BLaER1 treated with 17β-estradiol and CSF1 and Interleukin-3, amounts not matched to agents 10 nM and 100 nM (cell line): ENCODE measurements at regions not wholly inside any gene's neighbourhood (a gene's known extent, or its start where the extent isn't known, plus 50 kb on each side); places are given as distances from the start of the nearest gene placed in this dataset.

Source experiments
- H3K27ac ChIP-seq, 11 experiments: shearing (Covaris generic); formaldehyde crosslinking; 2 replicates each; pipeline ENCODE4 v1.8.1; 2022
- H3K27me3 ChIP-seq, 11 experiments: shearing (Covaris generic); formaldehyde crosslinking; 2 replicates each; pipeline ENCODE4 v1.8.1; 2022
- H3K36me3 ChIP-seq, 11 experiments: shearing (Covaris generic); formaldehyde crosslinking; 2 replicates each; pipeline ENCODE4 v1.8.1; 2022
- H3K4me1 ChIP-seq, 10 experiments: shearing (Covaris generic); formaldehyde crosslinking; 2 replicates each; pipeline ENCODE4 v1.8.1; 2022
- H3K4me2 ChIP-seq, 11 experiments: shearing (Covaris generic); formaldehyde crosslinking; 2 replicates each; pipeline ENCODE4 v1.8.1; 2022
- H3K4me3 ChIP-seq, 10 experiments: shearing (Covaris generic); formaldehyde crosslinking; 2 replicates each; pipeline ENCODE4 v1.8.1; 2022
- H3K9ac ChIP-seq, 11 experiments: shearing (Covaris generic); formaldehyde crosslinking; 2 replicates each; pipeline ENCODE4 v1.8.1; 2022
- H3K9me3 ChIP-seq, 11 experiments: shearing (Covaris generic); formaldehyde crosslinking; replicated peaks in 1 of 11; 2 replicates each; pipeline ENCODE4 v1.8.1; 2022
- H4K20me1 ChIP-seq, 11 experiments: shearing (Covaris generic); formaldehyde crosslinking; 2 replicates each; pipeline ENCODE4 v1.8.1; 2022
- Cebpa-rat ChIP-seq, 11 experiments: shearing (Covaris generic); IDR thresholded peaks; 2 replicates each; pipeline ENCODE4 v1.8.1; 2022

- H3K4me3 ChIP-seq: no peak overlapping the region
- H3K4me1 ChIP-seq: no peaks in the 10 kb centered on the region
- H3K27me3 ChIP-seq: no peaks in the 10 kb centered on the region
- no peaks in the 10 kb centered on the region for H3K36me3 ChIP-seq
- H3K9me3 ChIP-seq: peaks cover 0 to 17% (median 7%) of the 10 kb centered on the region in 11 experiments; a peak in 16 of 22 replicates
- H4K20me1 ChIP-seq: no peaks in the 10 kb centered on the region
- TF ChIP-seq Cebpa-rat (IDR thresholded peaks at IDR 0.05): no peak
- no peak overlapping the region for H3K9ac ChIP-seq
- no peak overlapping the region for H3K4me2 ChIP-seq
- H3K27ac ChIP-seq: no peak overlapping the region
Measured at GRCh38 chr5:2997179-2997578, 245.7 kb upstream of the IRX2 start.

DNA sequence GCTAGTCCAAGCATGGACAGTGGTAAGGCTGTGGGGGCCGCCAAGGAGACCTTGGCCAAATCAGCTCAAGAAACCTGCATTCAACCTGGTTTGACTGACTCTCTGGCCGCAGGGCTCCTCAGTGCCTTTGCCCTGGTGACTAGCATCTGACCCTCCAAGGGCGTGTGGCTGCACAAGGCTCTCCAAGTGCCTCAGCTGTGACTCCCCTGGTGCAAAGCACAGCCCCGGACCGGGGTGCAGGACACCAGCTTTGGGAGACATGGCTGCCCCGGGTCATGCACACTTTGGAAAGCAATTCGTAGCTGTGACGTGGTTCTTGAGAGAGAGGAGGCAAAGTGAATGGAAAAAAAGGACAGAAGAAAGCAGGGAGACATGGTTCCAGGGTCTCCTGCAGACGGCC lies 245.2 kb upstream of the IRX2 start:
- TF ChIP-seq Cebpa-rat (IDR thresholded peaks at IDR 0.05): no peak
- Histone ChIP-seq H3K36me3 (no peaks in the 10 kb centered on the region), H3K9me3 (peaks cover 0 to 12% (median 2%) of the 10 kb centered on the region in 11 experiments; a peak in 12 of 22 replicates), H3K27me3 (no peaks in the 10 kb centered on the region), H4K20me1 (no peaks in the 10 kb centered on the region), H3K27ac (no peak overlapping the region), H3K4me3 (no peak overlapping the region), H3K4me2 (no peak overlapping the region), H3K9ac (no peak overlapping the region), H3K4me1 (no peaks in the 10 kb centered on the region)

DNA sequence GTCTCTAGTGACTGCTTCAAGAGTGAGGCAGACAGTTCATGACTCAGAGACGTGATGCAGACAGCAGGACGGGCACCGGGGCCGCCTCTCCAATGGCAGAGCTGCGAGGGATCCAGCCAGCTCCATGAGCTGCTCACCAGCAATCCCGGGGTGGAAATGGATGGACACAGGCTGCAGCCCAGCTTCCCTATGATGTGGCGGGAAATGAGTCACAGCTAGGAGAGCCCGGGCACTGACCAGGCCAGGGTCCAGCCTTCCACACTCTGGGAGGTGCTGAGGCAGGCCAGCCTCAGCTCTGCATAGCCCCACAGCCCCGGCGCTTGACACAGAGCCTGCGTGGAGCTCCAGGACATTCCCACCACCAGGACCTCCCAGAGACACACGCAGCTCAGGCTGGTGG lies 244.8 kb upstream of the IRX2 start:
- Histone ChIP-seq H3K4me1 (no peaks in the 10 kb centered on the region), H3K27me3 (no peaks in the 10 kb centered on the region), H3K9me3 (peaks cover 0 to 8% (median 0%) of the 10 kb centered on the region in 11 experiments; a peak in 6 of 22 replicates), H3K36me3 (no peaks in the 10 kb centered on the region), H4K20me1 (no peaks in the 10 kb centered on the region), H3K4me3 (no peak overlapping the region), H3K27ac (no peak overlapping the region), H3K9ac (no peak overlapping the region), H3K4me2 (no peak overlapping the region)
- no peak for TF ChIP-seq Cebpa-rat (IDR thresholded peaks at IDR 0.05)

DNA sequence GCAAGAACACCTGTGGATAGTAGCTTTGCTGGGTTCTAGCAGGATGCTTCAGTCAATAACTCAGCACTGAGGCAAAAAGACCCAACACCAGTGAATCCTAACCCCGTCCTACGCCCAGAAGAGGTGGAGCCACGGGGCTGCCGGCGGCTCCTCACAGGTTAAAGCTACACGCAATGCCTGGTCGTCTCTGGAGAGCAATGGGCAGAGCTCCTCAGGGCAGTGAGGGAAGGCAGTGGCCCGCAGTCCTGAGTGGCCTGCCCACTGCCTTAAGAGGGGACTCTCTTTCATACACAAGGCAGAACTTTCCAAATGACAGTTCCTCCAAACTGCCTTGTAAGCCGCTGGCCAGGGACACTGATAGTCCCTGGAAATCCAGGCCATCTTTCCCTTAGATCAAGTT lies 244.2 kb upstream of the IRX2 start:
- no peaks in the 10 kb centered on the region for H4K20me1 ChIP-seq
- H3K4me3 ChIP-seq: no peak overlapping the region
- H3K9ac ChIP-seq: no peak overlapping the region
- no peaks in the 10 kb centered on the region for H3K27me3 ChIP-seq
- H3K9me3 ChIP-seq: peaks cover 0 to 2% (median 0%) of the 10 kb centered on the region in 11 experiments; a peak in 2 of 22 replicates
- H3K4me1 ChIP-seq: no peaks in the 10 kb centered on the region
- no peak overlapping the region for H3K4me2 ChIP-seq
- H3K36me3 ChIP-seq: no peaks in the 10 kb centered on the region
- H3K27ac ChIP-seq: no peak overlapping the region
- no peak for TF ChIP-seq Cebpa-rat (IDR thresholded peaks at IDR 0.05)

- TF ChIP-seq Cebpa-rat (IDR thresholded peaks at IDR 0.05): no peak
- Histone ChIP-seq H4K20me1 (no peaks in the 10 kb centered on the region), H3K4me1 (no peaks in the 10 kb centered on the region), H3K4me3 (no peak overlapping the region), H3K36me3 (no peaks in the 10 kb centered on the region), H3K9ac (no peak overlapping the region), H3K27ac (no peak overlapping the region), H3K4me2 (no peak overlapping the region), H3K27me3 (no peaks in the 10 kb centered on the region), H3K9me3 (no peaks in the 10 kb centered on the region; a peak in 1 of 22 replicates)
Measured at GRCh38 chr5:2995035-2995434, 243.6 kb upstream of the IRX2 start.

DNA sequence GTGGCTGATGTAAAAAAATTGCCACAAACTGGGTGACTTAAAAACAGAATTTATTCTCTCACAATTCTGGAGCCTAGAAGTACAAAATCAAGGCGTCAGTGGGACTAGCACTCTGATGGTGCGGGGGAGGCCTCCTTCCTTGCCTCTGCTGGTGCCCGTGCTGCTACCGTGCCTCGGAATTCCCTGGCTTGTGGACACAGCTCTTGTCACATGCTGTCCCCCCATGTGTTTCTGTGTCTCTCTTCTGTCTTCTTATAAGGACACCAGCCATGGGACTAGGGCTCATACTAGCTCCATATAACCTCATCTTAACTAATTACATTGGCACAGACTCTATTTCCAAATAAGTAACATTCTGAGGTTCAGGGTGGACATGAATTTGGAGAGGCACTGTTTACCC lies 242.3 kb upstream of the IRX2 start:
- Histone ChIP-seq H3K4me3 (no peak overlapping the region), H3K4me2 (no peak overlapping the region), H3K36me3 (no peaks in the 10 kb centered on the region), H3K9ac (no peak overlapping the region), H3K27ac (no peak overlapping the region), H3K9me3 (no peaks in the 10 kb centered on the region), H3K4me1 (no peaks in the 10 kb centered on the region), H4K20me1 (no peaks in the 10 kb centered on the region), H3K27me3 (no peaks in the 10 kb centered on the region)
- TF ChIP-seq Cebpa-rat (IDR thresholded peaks at IDR 0.05): no peak

GRCh38 chr5:2993301-2993700 lies 241.8 kb upstream of the IRX2 start:
- Histone ChIP-seq H3K9me3 (no peaks in the 10 kb centered on the region), H4K20me1 (no peaks in the 10 kb centered on the region), H3K4me3 (no peak overlapping the region), H3K27ac (no peak overlapping the region), H3K36me3 (no peaks in the 10 kb centered on the region), H3K4me2 (no peak overlapping the region), H3K9ac (no peak overlapping the region), H3K4me1 (no peaks in the 10 kb centered on the region), H3K27me3 (no peaks in the 10 kb centered on the region)
- no peak for TF ChIP-seq Cebpa-rat (IDR thresholded peaks at IDR 0.05)

DNA sequence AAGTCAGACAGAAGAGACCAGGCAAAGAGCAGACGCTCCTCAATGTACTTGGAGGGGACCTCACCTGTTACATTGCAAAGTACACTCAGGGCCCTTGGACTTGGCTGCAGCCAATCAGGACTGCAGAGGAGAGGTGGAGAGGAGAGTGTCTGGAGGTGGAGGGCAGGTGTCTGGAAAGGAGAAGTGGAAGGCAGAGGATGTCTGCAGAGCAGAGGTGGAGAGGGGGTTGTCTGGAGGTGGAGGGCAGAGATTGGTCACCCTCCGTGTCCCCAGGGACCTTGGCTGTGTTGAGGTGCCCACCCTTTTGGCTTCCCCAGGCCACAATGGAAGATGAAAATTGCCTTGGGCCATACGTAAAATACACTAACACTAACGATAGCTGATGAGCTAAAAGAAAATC lies 241.3 kb upstream of the IRX2 start:
- no peaks in the 10 kb centered on the region for H3K27me3 ChIP-seq
- no peak overlapping the region for H3K4me2 ChIP-seq
- H3K9ac ChIP-seq: no peak overlapping the region
- no peaks in the 10 kb centered on the region for H3K36me3 ChIP-seq
- TF ChIP-seq Cebpa-rat (IDR thresholded peaks at IDR 0.05): no peak
- no peaks in the 10 kb centered on the region for H4K20me1 ChIP-seq
- no peak overlapping the region for H3K27ac ChIP-seq
- no peak overlapping the region for H3K4me3 ChIP-seq
- no peaks in the 10 kb centered on the region for H3K4me1 ChIP-seq
- H3K9me3 ChIP-seq: no peaks in the 10 kb centered on the region

GRCh38 chr5:2991884-2992283 lies 240.4 kb upstream of the IRX2 start:
- no peak overlapping the region for H3K4me2 ChIP-seq
- H4K20me1 ChIP-seq: no peaks in the 10 kb centered on the region
- no peak for TF ChIP-seq Cebpa-rat (IDR thresholded peaks at IDR 0.05)
- no peak overlapping the region for H3K4me3 ChIP-seq
- H3K27me3 ChIP-seq: no peaks in the 10 kb centered on the region
- no peaks in the 10 kb centered on the region for H3K4me1 ChIP-seq
- H3K36me3 ChIP-seq: no peaks in the 10 kb centered on the region
- H3K27ac ChIP-seq: no peak overlapping the region
- no peaks in the 10 kb centered on the region for H3K9me3 ChIP-seq
- no peak overlapping the region for H3K9ac ChIP-seq

DNA sequence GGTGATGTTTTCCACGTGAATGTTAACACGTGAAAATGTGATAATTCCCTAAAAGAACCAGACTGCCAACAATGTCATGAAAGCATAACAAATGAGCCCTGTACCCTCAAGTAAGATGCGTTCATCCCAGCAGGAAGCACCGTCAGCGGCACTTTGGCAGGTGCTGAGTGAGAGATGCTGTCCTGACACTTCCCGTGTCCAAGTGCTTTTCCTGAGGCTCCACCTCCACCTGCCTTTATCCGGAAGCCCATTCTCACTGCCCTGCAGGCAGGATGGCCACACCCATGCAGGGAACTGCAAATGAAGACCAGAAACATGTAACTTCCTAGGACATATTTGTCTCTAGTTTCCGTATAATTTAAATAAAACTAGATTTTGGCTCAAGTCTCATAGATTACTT lies 238.0 kb upstream of the IRX2 start:
- no peak overlapping the region for H3K4me3 ChIP-seq
- no peaks in the 10 kb centered on the region for H3K36me3 ChIP-seq
- no peaks in the 10 kb centered on the region for H4K20me1 ChIP-seq
- H3K9me3 ChIP-seq: peaks cover 0 to 7% (median 0%) of the 10 kb centered on the region in 11 experiments; a peak in 2 of 22 replicates
- no peak for TF ChIP-seq Cebpa-rat (IDR thresholded peaks at IDR 0.05)
- H3K27ac ChIP-seq: no peak overlapping the region
- no peaks in the 10 kb centered on the region for H3K27me3 ChIP-seq
- H3K4me1 ChIP-seq: no peaks in the 10 kb centered on the region
- H3K4me2 ChIP-seq: no peak overlapping the region
- no peak overlapping the region for H3K9ac ChIP-seq
